Common myeloid progenitor, CD34-positive (primary cell): ENCODE measurements at regions not wholly inside any gene's neighbourhood (a gene's known extent, or its start where the extent isn't known, plus 50 kb on each side); places are given as distances from the start of the nearest gene placed in this dataset.

Experiments used
- CTCF ChIA-PET: fragments of 350-600 bp; sonication (Branson Sonifier 250); formaldehyde crosslinking; loops from one replicate; lab custom pipeline; 2021; ENCODE audit warnings: antibody characterized with exemption; lab: Charles Lee
- POLR2A ChIA-PET: fragments of 350-600 bp; sonication (Branson Sonifier 250); formaldehyde crosslinking; loops from one replicate; lab custom pipeline; 2021; ENCODE audit warnings: antibody characterized with exemption; lab: Charles Lee
- DNase-seq, 3 donors: peaks; one replicate each; pipeline versions ENCODE4 v3.0.0 to v3.0.0-alpha.2; 2013
- H3K27ac ChIP-seq, 2 experiments: 1 replicate in 1 of 2; 2 replicates in 1 of 2; pipeline ENCODE4 v1.7.0; 2013; ENCODE audit warnings: inconsistent platforms in 2 of 2, low read length in 2 of 2, mild to moderate bottlenecking in 2 of 2, low read depth in 1 of 2, moderate library complexity in 1 of 2; ENCODE audit not compliant: severe bottlenecking in 2 of 2, insufficient read depth in 1 of 2, poor library complexity in 1 of 2
- H3K27me3 ChIP-seq, 5 experiments: replicated peaks in 2 of 5; 1 replicate in 3 of 5; 2 replicates in 2 of 5; pipeline versions ENCODE4 v1.6.1 to v1.7.0; 2013; ENCODE audit warnings: low read length in 4 of 5, mild to moderate bottlenecking in 2 of 5, moderate library complexity in 2 of 5, inconsistent platforms in 1 of 5; ENCODE audit not compliant: insufficient read depth in 5 of 5, control insufficient read depth in 4 of 5
- H3K36me3 ChIP-seq, 4 experiments: 1 replicate in 2 of 4; 2 replicates in 2 of 4; pipeline versions ENCODE4 v1.6.1 to v1.7.0; 2013; ENCODE audit warnings: low read length in 3 of 4, control low read depth in 1 of 4, mild to moderate bottlenecking in 1 of 4; ENCODE audit not compliant: control insufficient read depth in 4 of 4, insufficient read depth in 4 of 4
- H3K4me1 ChIP-seq, 4 experiments: 1 replicate in 3 of 4; 2 replicates in 1 of 4; pipeline versions ENCODE4 v1.6.1 to v1.7.1; 2013; ENCODE audit warnings: low read length in 3 of 4, mild to moderate bottlenecking in 3 of 4, control low read depth in 1 of 4, inconsistent platforms in 1 of 4, moderate library complexity in 1 of 4; ENCODE audit not compliant: control insufficient read depth in 4 of 4, insufficient read depth in 4 of 4; ENCODE audit errors: control extremely low read depth in 1 of 4
- H3K4me3 ChIP-seq, 7 experiments: 1 replicate in 4 of 7; 2 replicates in 3 of 7; pipeline versions ENCODE4 v1.5.1 to v1.7.0; 2013; ENCODE audit warnings: mild to moderate bottlenecking in 7 of 7, low read length in 6 of 7, moderate library complexity in 6 of 7, inconsistent platforms in 2 of 7, low read depth in 2 of 7, control low read depth in 1 of 7; ENCODE audit not compliant: insufficient read depth in 4 of 7, control insufficient read depth in 1 of 7; ENCODE audit errors: extremely low read depth in 1 of 7
- H3K9me3 ChIP-seq, 5 experiments: 1 replicate in 4 of 5; 2 replicates in 1 of 5; pipeline versions ENCODE4 v1.6.1 to v1.7.1; 2013; ENCODE audit warnings: low read length in 4 of 5, mild to moderate bottlenecking in 2 of 5, inconsistent platforms in 1 of 5, low read depth in 1 of 5, moderate library complexity in 1 of 5; ENCODE audit not compliant: control insufficient read depth in 4 of 5, insufficient read depth in 2 of 5; ENCODE audit errors: control extremely low read depth in 1 of 5
- WGBS: methylation state at CpG from one replicate; pipeline ENCODE4 v1.1.5; 2013; ENCODE audit not compliant: insufficient coverage; 5-methylcytosine and 5-hydroxymethylcytosine counted together

- ChIA-PET POLR2A (interaction anchor here (0.6 kb wide), 1 partner anchor 17 kb away, joined by 3 read pairs; no protein-coding TSS in a partner anchor), CTCF (no interaction called here)
- H3K27ac ChIP-seq, result no peak overlapping the region
- H3K4me3 ChIP-seq, result no peak overlapping the region
- H3K4me1 ChIP-seq, result no peaks in the 10 kb centered on the region
- DNase-seq, result no peak
- H3K27me3 ChIP-seq, result no peaks in the 10 kb centered on the region
- no CpG with 5 or more reads among the region's 1 CpG for WGBS
- H3K36me3 ChIP-seq, result no peaks in the 10 kb centered on the region
- H3K9me3 ChIP-seq, result no peaks in the 10 kb centered on the region
These were observed 1092.6 kb downstream of the TECRL start for GRCh38 chr4:63316633-63317032.

- Histone ChIP-seq H3K9me3 (no peaks in the 10 kb centered on the region), H3K4me1 (no peaks in the 10 kb centered on the region), H3K36me3 (no peaks in the 10 kb centered on the region), H3K27me3 (no peaks in the 10 kb centered on the region), H3K4me3 (no peak overlapping the region), H3K27ac (no peak overlapping the region)
- WGBS, result 94% methylated on average over 2 of the region's 2 CpGs
- ChIA-PET POLR2A (no interaction called here), CTCF (no interaction called here)
- DNase-seq, result no peak
These were observed 1093.6 kb downstream of the TECRL start for GRCh38 chr4:63315651-63316050.

DNA sequence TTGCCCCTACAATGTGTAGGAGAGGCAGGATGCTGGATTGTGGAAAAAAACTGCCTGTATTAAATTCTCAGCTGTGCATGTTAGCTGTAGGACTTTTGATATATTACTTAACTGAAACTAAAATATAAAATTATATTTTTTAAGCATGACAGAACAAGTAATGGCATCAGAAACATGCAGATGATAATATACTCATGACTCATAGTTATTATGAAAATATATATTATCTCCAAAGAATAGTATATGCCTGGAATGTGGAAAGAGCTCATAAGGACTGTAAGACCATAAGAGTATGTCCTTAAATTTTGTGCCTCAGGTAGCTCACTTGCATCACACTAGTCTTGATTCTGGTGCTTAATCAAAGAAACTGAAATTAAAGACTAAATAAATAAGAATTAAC lies 1100.6 kb downstream of the TECRL start:
- Histone ChIP-seq H3K27me3 (no peaks in the 10 kb centered on the region), H3K36me3 (no peaks in the 10 kb centered on the region), H3K27ac (no peak overlapping the region), H3K4me1 (no peaks in the 10 kb centered on the region), H3K4me3 (no peak overlapping the region), H3K9me3 (no peaks in the 10 kb centered on the region)
- DNase-seq, result no peak
- POLR2A ChIA-PET, result no interaction called here
- CTCF ChIA-PET, result no interaction called here

DNA sequence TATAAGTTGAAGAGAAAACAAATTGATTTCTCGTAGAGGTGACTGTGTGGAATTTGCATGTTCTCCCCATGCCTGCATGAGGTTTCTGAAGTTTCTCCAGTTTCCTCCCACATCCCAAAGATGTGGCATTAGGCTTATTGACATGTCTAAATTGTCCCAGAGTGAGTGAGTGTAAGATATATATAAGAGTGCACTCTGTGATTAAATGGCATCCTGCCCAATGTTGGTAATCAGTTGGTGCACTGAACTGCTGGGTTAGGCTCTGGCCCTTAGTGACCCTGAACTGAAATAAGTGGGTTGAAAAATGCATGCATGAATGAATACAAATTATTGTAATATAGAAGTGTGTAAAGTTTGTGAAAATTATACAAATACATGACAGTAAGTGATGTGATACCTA lies 1106.5 kb downstream of the TECRL start:
- 100% methylated on average over 1 of the region's 1 CpG for WGBS
- no peak for DNase-seq
- ChIA-PET POLR2A (no interaction called here), CTCF (no interaction called here)
- no peaks in the 10 kb centered on the region for H3K27me3 ChIP-seq
- no peaks in the 10 kb centered on the region for H3K4me1 ChIP-seq
- H3K4me3 ChIP-seq, result no peak overlapping the region
- no peaks in the 10 kb centered on the region for H3K9me3 ChIP-seq
- no peaks in the 10 kb centered on the region for H3K36me3 ChIP-seq
- no peak overlapping the region for H3K27ac ChIP-seq

DNA sequence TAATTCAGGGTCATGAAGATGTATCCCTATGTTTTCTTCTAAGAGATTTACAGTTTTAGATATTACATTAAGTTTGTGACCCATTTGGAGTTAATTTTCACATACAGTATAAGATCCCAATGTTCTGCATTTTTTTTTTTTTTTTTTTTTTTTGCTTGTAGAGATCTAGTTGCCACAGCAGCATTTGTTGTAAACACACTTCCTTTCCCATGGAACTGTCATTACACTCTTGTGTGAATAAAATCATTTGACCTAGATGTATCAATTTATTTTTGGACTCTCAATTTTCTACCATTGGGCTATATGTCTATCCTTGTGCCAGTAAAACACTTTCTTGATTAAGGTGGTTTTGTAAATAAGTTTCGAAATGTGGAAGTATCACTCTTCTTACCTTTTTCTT lies 1107.2 kb downstream of the TECRL start:
- H3K4me3 ChIP-seq, result no peak overlapping the region
- ChIA-PET POLR2A (no interaction called here), CTCF (no interaction called here)
- no peaks in the 10 kb centered on the region for H3K9me3 ChIP-seq
- H3K36me3 ChIP-seq, result no peaks in the 10 kb centered on the region
- H3K27ac ChIP-seq, result no peak overlapping the region
- H3K4me1 ChIP-seq, result no peaks in the 10 kb centered on the region
- no peak for DNase-seq
- H3K27me3 ChIP-seq, result no peaks in the 10 kb centered on the region
- WGBS, result no CpG with 5 or more reads among the region's 1 CpG

DNA sequence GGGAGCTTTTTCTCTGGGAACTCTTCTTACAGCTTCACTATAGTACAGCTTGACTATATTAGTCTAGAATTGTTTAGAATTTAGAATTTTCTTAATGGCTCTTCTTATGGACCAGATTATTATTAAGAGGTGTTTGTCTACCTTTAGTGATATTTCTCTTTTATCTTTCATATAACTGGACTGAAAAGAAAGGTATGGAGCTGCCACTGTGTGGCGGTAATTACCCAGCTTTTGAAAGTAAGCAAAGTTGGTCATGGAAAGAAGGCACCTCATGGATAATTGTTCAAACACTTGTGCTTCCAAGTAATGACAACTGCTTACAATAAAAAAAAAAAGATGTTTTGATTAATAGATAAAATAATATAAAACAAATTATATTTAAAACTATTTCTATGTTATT lies 1112.5 kb downstream of the TECRL start:
- WGBS, result no CpG with 5 or more reads among the region's 1 CpG
- ChIA-PET CTCF (no interaction called here), POLR2A (no interaction called here)
- Histone ChIP-seq H3K4me1 (no peaks in the 10 kb centered on the region), H3K27ac (no peak overlapping the region), H3K36me3 (no peaks in the 10 kb centered on the region), H3K9me3 (no peaks in the 10 kb centered on the region), H3K4me3 (no peak overlapping the region), H3K27me3 (no peaks in the 10 kb centered on the region)
- no peak for DNase-seq

- WGBS, result 100% methylated on average over 2 of the region's 4 CpGs
- no peak for DNase-seq
- Histone ChIP-seq H3K27me3 (no peaks in the 10 kb centered on the region), H3K9me3 (no peaks in the 10 kb centered on the region), H3K4me3 (no peak overlapping the region), H3K4me1 (no peaks in the 10 kb centered on the region), H3K27ac (no peak overlapping the region), H3K36me3 (no peaks in the 10 kb centered on the region)
- ChIA-PET CTCF (no interaction called here), POLR2A (no interaction called here)
These were observed 1133.8 kb downstream of the TECRL start for GRCh38 chr4:63275491-63275890.
